DND-41 (cell line): ENCODE measurements at regions not wholly inside any gene's neighbourhood (a gene's known extent, or its start where the extent isn't known, plus 50 kb on each side); places are given as distances from the start of the nearest gene placed in this dataset.

Experiments
- ATAC-seq: fragments of 200-7000 bp; cut with Tn5 transposase; 3 replicates; pipeline ENCODE4 v1.9.1; 2021; ENCODE audit warnings: low read depth; ENCODE audit not compliant: insufficient read depth
- DNase-seq: peaks from one replicate; pipeline ENCODE4 v3.0.0-alpha.2; 2020
- H2AFZ ChIP-seq: 2 replicates; pipeline ENCODE4 v1.6.0; 2012; ENCODE audit warnings: low read depth, low read length
- H3K27ac ChIP-seq: 2 replicates; pipeline ENCODE4 v1.5.1; 2012; ENCODE audit warnings: low read length, inconsistent platforms
- H3K27me3 ChIP-seq: fragments of 200-600 bp; sonication (generic); 2 replicates; pipeline ENCODE4 v1.6.0; 2012; ENCODE audit warnings: low read length, mild to moderate bottlenecking, inconsistent platforms; ENCODE audit not compliant: insufficient read depth, poor library complexity
- H3K36me3 ChIP-seq: 2 replicates; pipeline ENCODE4 v1.5.1; 2012; ENCODE audit warnings: low read length, inconsistent platforms; ENCODE audit not compliant: insufficient read depth
- H3K4me1 ChIP-seq: 2 replicates; pipeline ENCODE4 v1.5.1; 2012; ENCODE audit warnings: mild to moderate bottlenecking, low read length; ENCODE audit not compliant: insufficient read depth
- H3K4me2 ChIP-seq: 2 replicates; pipeline ENCODE4 v1.6.0; 2012; ENCODE audit warnings: mild to moderate bottlenecking, moderate library complexity, low read length, inconsistent platforms; ENCODE audit not compliant: insufficient read depth
- H3K4me3 ChIP-seq, 2 experiments: fragments of 200-600 bp in 1 of 2; shearing (Covaris generic) in 1 of 2; 2 replicates each; pipeline ENCODE4 v1.5.1; 2012 to 2016; ENCODE audit warnings: inconsistent platforms in 2 of 2, low read length in 2 of 2, mild to moderate bottlenecking in 2 of 2, low read depth in 1 of 2, moderate library complexity in 1 of 2
- H3K79me2 ChIP-seq: 2 replicates; pipeline ENCODE4 v1.6.0; 2012; ENCODE audit warnings: low read length, inconsistent platforms; ENCODE audit not compliant: insufficient read depth
- H3K9ac ChIP-seq: 2 replicates; pipeline ENCODE4 v1.6.0; 2012; ENCODE audit warnings: low read depth, mild to moderate bottlenecking, inconsistent platforms, low read length, moderate library complexity
- H3K9me3 ChIP-seq: 2 replicates; pipeline ENCODE4 v1.5.1; 2012; ENCODE audit warnings: low read length, moderate library complexity, mild to moderate bottlenecking, inconsistent platforms; ENCODE audit not compliant: insufficient read depth, severe bottlenecking
- H4K20me1 ChIP-seq: 2 replicates; pipeline ENCODE4 v1.6.0; 2012; ENCODE audit warnings: low read length; ENCODE audit not compliant: insufficient read depth
- EZH2 ChIP-seq: IDR thresholded peaks from 3 replicates; pipeline ENCODE4 v1.6.1; 2012; ENCODE audit warnings: borderline replicate concordance, low read depth, mild to moderate bottlenecking, moderate library complexity, low read length, inconsistent platforms; ENCODE audit not compliant: severe bottlenecking
- TF ChIP-seq, protein P1 (sequence below): IDR thresholded peaks from 2 replicates; pipeline ENCODE4 v1.5.1; 2012; ENCODE audit warnings: borderline replicate concordance, low read length, moderate library complexity, mild to moderate bottlenecking; ENCODE audit not compliant: poor library complexity, severe bottlenecking; ENCODE audit errors: extremely low read depth

GRCh38 chr3:87082796-87083440, 92.0 kb upstream of the VGLL3 start:
- Histone ChIP-seq H4K20me1 (no peaks in the 10 kb centered on the region), H3K4me1 (no peaks in the 10 kb centered on the region), H3K36me3 (no peaks in the 10 kb centered on the region), H3K4me3 (no peak overlapping the region), H3K9ac (no peak overlapping the region), H3K79me2 (no peaks in the 10 kb centered on the region), H3K4me2 (no peak overlapping the region), H3K27me3 (no peaks in the 10 kb centered on the region), H3K9me3 (no peaks in the 10 kb centered on the region), H2AFZ (no peak overlapping the region), H3K27ac (no peak overlapping the region)
- DNase-seq (no peak), ATAC-seq (peak; percentile 68; the same call in 2 of the 3 replicates)
- no peak for TF ChIP-seq EZH2
- TF ChIP-seq, protein P1, sequence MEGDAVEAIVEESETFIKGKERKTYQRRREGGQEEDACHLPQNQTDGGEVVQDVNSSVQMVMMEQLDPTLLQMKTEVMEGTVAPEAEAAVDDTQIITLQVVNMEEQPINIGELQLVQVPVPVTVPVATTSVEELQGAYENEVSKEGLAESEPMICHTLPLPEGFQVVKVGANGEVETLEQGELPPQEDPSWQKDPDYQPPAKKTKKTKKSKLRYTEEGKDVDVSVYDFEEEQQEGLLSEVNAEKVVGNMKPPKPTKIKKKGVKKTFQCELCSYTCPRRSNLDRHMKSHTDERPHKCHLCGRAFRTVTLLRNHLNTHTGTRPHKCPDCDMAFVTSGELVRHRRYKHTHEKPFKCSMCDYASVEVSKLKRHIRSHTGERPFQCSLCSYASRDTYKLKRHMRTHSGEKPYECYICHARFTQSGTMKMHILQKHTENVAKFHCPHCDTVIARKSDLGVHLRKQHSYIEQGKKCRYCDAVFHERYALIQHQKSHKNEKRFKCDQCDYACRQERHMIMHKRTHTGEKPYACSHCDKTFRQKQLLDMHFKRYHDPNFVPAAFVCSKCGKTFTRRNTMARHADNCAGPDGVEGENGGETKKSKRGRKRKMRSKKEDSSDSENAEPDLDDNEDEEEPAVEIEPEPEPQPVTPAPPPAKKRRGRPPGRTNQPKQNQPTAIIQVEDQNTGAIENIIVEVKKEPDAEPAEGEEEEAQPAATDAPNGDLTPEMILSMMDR, result peak; percentile 53

DNA sequence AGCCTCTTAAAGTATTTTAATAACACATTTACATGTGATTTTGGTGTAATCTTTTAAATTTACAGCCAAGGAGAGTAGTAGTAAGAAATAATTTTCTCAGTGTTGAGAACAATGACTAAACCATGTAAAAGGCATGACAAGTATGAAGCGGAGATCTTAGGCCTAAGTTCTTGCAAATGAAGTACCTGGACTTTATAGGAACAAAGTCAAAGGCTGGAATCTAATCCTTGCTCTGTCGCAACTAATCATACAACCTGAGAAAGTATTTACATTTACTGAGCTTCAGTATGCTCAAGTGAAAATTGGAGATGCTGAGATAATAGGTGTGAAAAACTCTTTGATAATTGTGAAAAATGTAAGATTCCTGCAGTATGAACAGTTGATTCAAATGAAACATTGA, 86.4 kb upstream of the VGLL3 start:
- Histone ChIP-seq H3K36me3 (no peaks in the 10 kb centered on the region), H3K4me1 (no peaks in the 10 kb centered on the region), H3K4me3 (no peak overlapping the region), H3K9ac (no peak overlapping the region), H3K79me2 (no peaks in the 10 kb centered on the region), H3K27ac (no peak overlapping the region), H3K4me2 (no peak overlapping the region), H3K9me3 (no peaks in the 10 kb centered on the region), H3K27me3 (no peaks in the 10 kb centered on the region), H4K20me1 (no peaks in the 10 kb centered on the region), H2AFZ (no peak overlapping the region)
- ATAC-seq (no peak), DNase-seq (no peak)
- TF ChIP-seq, protein P1, result no peak
- no peak for TF ChIP-seq EZH2

- Histone ChIP-seq H4K20me1 (no peaks in the 10 kb centered on the region), H3K4me1 (no peaks in the 10 kb centered on the region), H3K4me2 (no peak overlapping the region), H3K79me2 (no peaks in the 10 kb centered on the region), H3K9ac (no peak overlapping the region), H3K4me3 (no peak overlapping the region), H2AFZ (no peak overlapping the region), H3K27ac (no peak overlapping the region), H3K9me3 (no peaks in the 10 kb centered on the region), H3K27me3 (no peaks in the 10 kb centered on the region), H3K36me3 (no peaks in the 10 kb centered on the region)
- DNase-seq (no peak), ATAC-seq (no peak)
- TF ChIP-seq, protein P1, result no peak
- TF ChIP-seq EZH2, result no peak
Measured at GRCh38 chr3:87076946-87077345, 86.0 kb upstream of the VGLL3 start.
